ENCODE measurements at regions not wholly inside any gene's neighbourhood (a gene's known extent, or its start where the extent isn't known, plus 50 kb on each side); places are given as distances from the start of the nearest gene placed in this dataset.

DNA sequence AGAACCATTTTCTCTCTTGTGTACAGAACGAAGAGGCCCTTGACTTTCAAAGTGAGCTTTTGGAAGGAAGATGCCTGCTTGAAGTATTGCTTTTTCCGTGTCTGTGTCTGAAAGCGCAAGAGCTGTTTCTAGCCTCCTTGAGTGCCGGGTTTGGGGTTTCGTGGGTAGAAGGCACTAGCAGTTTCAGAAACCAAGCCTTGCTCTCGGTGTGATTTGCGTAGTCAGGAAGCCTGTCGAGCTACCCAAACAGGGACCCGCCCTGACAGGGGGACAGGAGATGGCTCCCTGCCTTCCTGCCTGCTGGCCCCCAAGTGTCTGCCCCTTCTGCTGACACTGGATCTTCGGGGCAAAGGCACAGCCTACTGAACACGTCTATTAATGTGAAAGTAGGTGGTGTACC is 322.0 kb downstream of the MAF start (continued):
- TF ChIP-seq, protein P1, sequence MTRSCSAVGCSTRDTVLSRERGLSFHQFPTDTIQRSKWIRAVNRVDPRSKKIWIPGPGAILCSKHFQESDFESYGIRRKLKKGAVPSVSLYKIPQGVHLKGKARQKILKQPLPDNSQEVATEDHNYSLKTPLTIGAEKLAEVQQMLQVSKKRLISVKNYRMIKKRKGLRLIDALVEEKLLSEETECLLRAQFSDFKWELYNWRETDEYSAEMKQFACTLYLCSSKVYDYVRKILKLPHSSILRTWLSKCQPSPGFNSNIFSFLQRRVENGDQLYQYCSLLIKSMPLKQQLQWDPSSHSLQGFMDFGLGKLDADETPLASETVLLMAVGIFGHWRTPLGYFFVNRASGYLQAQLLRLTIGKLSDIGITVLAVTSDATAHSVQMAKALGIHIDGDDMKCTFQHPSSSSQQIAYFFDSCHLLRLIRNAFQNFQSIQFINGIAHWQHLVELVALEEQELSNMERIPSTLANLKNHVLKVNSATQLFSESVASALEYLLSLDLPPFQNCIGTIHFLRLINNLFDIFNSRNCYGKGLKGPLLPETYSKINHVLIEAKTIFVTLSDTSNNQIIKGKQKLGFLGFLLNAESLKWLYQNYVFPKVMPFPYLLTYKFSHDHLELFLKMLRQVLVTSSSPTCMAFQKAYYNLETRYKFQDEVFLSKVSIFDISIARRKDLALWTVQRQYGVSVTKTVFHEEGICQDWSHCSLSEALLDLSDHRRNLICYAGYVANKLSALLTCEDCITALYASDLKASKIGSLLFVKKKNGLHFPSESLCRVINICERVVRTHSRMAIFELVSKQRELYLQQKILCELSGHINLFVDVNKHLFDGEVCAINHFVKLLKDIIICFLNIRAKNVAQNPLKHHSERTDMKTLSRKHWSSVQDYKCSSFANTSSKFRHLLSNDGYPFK (CRISPR knock-in tag; IDR thresholded peaks at IDR 0.05; ENCODE audit: borderline replicate concordance) = no peak
- no peak for TF ChIP-seq REPIN1 (CRISPR knock-in tag; IDR thresholded peaks at IDR 0.05; ENCODE audit: borderline replicate concordance, low read depth)
- TF ChIP-seq ZBTB8A (CRISPR knock-in tag; IDR thresholded peaks at IDR 0.05; ENCODE audit: borderline replicate concordance, low read depth) = no peak
- TF ChIP-seq, protein P2, sequence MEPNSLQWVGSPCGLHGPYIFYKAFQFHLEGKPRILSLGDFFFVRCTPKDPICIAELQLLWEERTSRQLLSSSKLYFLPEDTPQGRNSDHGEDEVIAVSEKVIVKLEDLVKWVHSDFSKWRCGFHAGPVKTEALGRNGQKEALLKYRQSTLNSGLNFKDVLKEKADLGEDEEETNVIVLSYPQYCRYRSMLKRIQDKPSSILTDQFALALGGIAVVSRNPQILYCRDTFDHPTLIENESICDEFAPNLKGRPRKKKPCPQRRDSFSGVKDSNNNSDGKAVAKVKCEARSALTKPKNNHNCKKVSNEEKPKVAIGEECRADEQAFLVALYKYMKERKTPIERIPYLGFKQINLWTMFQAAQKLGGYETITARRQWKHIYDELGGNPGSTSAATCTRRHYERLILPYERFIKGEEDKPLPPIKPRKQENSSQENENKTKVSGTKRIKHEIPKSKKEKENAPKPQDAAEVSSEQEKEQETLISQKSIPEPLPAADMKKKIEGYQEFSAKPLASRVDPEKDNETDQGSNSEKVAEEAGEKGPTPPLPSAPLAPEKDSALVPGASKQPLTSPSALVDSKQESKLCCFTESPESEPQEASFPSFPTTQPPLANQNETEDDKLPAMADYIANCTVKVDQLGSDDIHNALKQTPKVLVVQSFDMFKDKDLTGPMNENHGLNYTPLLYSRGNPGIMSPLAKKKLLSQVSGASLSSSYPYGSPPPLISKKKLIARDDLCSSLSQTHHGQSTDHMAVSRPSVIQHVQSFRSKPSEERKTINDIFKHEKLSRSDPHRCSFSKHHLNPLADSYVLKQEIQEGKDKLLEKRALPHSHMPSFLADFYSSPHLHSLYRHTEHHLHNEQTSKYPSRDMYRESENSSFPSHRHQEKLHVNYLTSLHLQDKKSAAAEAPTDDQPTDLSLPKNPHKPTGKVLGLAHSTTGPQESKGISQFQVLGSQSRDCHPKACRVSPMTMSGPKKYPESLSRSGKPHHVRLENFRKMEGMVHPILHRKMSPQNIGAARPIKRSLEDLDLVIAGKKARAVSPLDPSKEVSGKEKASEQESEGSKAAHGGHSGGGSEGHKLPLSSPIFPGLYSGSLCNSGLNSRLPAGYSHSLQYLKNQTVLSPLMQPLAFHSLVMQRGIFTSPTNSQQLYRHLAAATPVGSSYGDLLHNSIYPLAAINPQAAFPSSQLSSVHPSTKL (CRISPR knock-in tag; IDR thresholded peaks at IDR 0.05) = no peak
- no peak for TF ChIP-seq ZNF468 (CRISPR knock-in tag; IDR thresholded peaks at IDR 0.05)
- TF ChIP-seq DR1 (CRISPR knock-in tag; IDR thresholded peaks at IDR 0.05) = no peak

DNA sequence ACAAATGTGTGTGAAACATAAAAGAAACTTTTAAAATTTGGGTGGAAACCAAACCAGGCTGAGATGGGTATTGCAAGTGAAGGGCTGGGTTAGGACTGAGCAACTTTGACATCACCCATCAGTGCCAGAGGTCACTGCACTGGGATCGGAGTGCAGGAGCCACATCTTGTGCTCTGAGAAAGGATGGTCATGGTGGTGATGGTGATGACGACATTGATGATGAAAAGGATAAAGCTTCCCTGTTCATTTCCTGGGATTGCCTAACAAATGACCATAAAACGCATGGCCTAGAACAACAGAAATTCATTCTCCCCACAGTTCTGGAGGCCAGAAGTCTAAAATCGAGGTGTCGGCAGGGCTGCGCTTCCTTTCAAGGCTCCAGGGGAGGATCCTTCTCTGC is 324.0 kb downstream of the MAF start:
- ATAC-seq = no peak
- DNase-seq (ENCODE audit: low spot score) = no peak
- peaks cover 0 to 8% of the 10 kb centered on the region in 2 experiments; a peak in 1 of 5 replicates for H3K27me3 ChIP-seq (ENCODE audit: control insufficient read depth in 1 of 2, insufficient read depth in 2 of 2, low read length in 2 of 2)
- ChIA-PET CTCF (ENCODE audit: low intra/inter-chr PET ratio, low total read pairs) (no interaction called here), POLR2A (no interaction called here)
- H3K4me1 ChIP-seq (ENCODE audit: insufficient read depth, low read length) = no peaks in the 10 kb centered on the region
- H3K36me3 ChIP-seq (replicated peaks in 1 of 2; ENCODE audit: control insufficient read depth in 1 of 2, insufficient read depth in 2 of 2, low read length in 2 of 2) = no peaks in the 10 kb centered on the region
- no peaks in the 10 kb centered on the region for H3K9me3 ChIP-seq (ENCODE audit: low read length)
- H2AFZ ChIP-seq (ENCODE audit: low read length) = no peak overlapping the region
- H3K79me2 ChIP-seq (ENCODE audit: insufficient read depth, low read length) = no peaks in the 10 kb centered on the region
- no peak overlapping the region for H3K27ac ChIP-seq (ENCODE audit: extremely low read length, insufficient read depth, low read length)
- no peak overlapping the region for H3K4me3 ChIP-seq (replicated peaks in 1 of 3; ENCODE audit: insufficient read depth in 1 of 3, low read depth in 2 of 3, low read length in 3 of 3)
- no peak overlapping the region for H3K4me2 ChIP-seq (ENCODE audit: low read depth, low read length)
- BruUV-seq (replicated peaks) = no TSS peak
- H4K20me1 ChIP-seq (ENCODE audit: insufficient read depth, low read length) = no peaks in the 10 kb centered on the region
- FAIRE-seq = no peak
- no peak overlapping the region for H3K9ac ChIP-seq (ENCODE audit: insufficient read depth, low read depth, low read length)
- in situ Hi-C loops (cut with HindIII; ENCODE audit: extremely low pct_ligation_motif_present, low pct_unique_long_range_greater_than_20kb) = no loop called here
- intact Hi-C loops (cut with micrococcal nuclease; ENCODE audit: unreplicated experiment) = no loop called here
- WGBS (ENCODE audit: low lambda C conversion rate) = 69% methylated on average over 6 of the region's 6 CpGs
- TF ChIP-seq HMGA1 (CRISPR knock-in tag; conservative IDR thresholded peaks at IDR 0.05) = no peak
- TF ChIP-seq, protein P3, sequence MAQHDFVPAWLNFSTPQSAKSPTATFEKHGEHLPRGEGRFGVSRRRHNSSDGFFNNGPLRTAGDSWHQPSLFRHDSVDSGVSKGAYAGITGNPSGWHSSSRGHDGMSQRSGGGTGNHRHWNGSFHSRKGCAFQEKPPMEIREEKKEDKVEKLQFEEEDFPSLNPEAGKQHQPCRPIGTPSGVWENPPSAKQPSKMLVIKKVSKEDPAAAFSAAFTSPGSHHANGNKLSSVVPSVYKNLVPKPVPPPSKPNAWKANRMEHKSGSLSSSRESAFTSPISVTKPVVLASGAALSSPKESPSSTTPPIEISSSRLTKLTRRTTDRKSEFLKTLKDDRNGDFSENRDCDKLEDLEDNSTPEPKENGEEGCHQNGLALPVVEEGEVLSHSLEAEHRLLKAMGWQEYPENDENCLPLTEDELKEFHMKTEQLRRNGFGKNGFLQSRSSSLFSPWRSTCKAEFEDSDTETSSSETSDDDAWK (CRISPR knock-in tag; IDR thresholded peaks at IDR 0.05) = no peak
- no peak for TF ChIP-seq MED1 (CRISPR knock-in tag; IDR thresholded peaks at IDR 0.05)
- no peak for TF ChIP-seq ZNF354B (CRISPR knock-in tag; IDR thresholded peaks at IDR 0.05)
- TF ChIP-seq ZNF3 (CRISPR knock-in tag; IDR thresholded peaks at IDR 0.05) = no peak
- TF ChIP-seq CREB1 (IDR thresholded peaks at IDR 0.05) = peak; percentile 87
- no peak for TF ChIP-seq CREB1 (CRISPR knock-in tag; IDR thresholded peaks at IDR 0.05)
- TF ChIP-seq, protein P4, sequence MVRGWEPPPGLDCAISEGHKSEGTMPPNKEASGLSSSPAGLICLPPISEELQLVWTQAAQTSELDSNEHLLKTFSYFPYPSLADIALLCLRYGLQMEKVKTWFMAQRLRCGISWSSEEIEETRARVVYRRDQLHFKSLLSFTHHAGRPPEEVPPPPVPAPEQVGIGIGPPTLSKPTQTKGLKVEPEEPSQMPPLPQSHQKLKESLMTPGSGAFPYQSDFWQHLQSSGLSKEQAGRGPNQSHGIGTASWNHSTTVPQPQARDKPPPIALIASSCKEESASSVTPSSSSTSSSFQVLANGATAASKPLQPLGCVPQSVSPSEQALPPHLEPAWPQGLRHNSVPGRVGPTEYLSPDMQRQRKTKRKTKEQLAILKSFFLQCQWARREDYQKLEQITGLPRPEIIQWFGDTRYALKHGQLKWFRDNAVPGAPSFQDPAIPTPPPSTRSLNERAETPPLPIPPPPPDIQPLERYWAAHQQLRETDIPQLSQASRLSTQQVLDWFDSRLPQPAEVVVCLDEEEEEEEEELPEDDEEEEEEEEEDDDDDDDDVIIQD (CRISPR knock-in tag; IDR thresholded peaks at IDR 0.05; ENCODE audit: low read depth) = no peak
- TF ChIP-seq ZFP36 (IDR thresholded peaks at IDR 0.05; ENCODE audit: borderline replicate concordance, low read depth, low read length, partially characterized antibody) = no peak
- no peak for TF ChIP-seq MXD4 (CRISPR knock-in tag; IDR thresholded peaks at IDR 0.05)
